SK-N-SH (cell line): ENCODE measurements at regions not wholly inside any gene's neighbourhood (a gene's known extent, or its start where the extent isn't known, plus 50 kb on each side); places are given as distances from the start of the nearest gene placed in this dataset.
A peak's percentile ranks its signal among the peaks of the same experiment; 100 is the strongest.

ENCODE experiments used
- CTCF ChIA-PET: fragments of 300-600, 350-600 bp; formaldehyde crosslinking; extraction: SDS; loops from one replicate; lab custom pipeline; 2021; lab: Yijun Ruan, JAX
- POLR2A ChIA-PET: fragments of 350-600 bp; sonication (Branson Sonifier 250); formaldehyde crosslinking; extraction: SDS; loops from one replicate; lab custom pipeline; 2020; ENCODE audit warnings: antibody characterized with exemption, inconsistent platforms; lab: Yijun Ruan, JAX
- DNase-seq: peaks from one replicate; pipeline ENCODE4 v3.0.0; 2012
- H2AFZ ChIP-seq: fragments of 200-600 bp; sonication (generic); 2 replicates; pipeline ENCODE4 v1.8.1; 2016; ENCODE audit warnings: antibody characterized with exemption, mild to moderate bottlenecking, low read depth
- H3F3A ChIP-seq: fragments of 200-600 bp; sonication (generic); replicated peaks from 2 replicates; pipeline ENCODE3; 2016; ENCODE audit warnings: antibody characterized with exemption, mild to moderate bottlenecking; ENCODE audit not compliant: insufficient read depth
- H3K27ac ChIP-seq, 2 experiments: fragments of 200-500 bp in 1 of 2; fragments of 200-600 bp in 1 of 2; sonication (Bioruptor generic) in 1 of 2; sonication (generic), shearing (Covaris generic) in 1 of 2; 2 replicates each; pipeline versions ENCODE4 v1.5.1 to v1.6.1; 2014 to 2016; ENCODE audit warnings: low read depth in 2 of 2, inconsistent platforms in 1 of 2, low read length in 1 of 2, mild to moderate bottlenecking in 1 of 2, mixed read lengths in 1 of 2
- H3K27me3 ChIP-seq: fragments of 200-600 bp; sonication (generic), shearing (Covaris generic); 2 replicates; pipeline ENCODE4 v1.6.1; 2016; ENCODE audit warnings: mixed run types; ENCODE audit not compliant: insufficient read depth
- H3K36me3 ChIP-seq, 2 experiments: fragments of 200-500 bp in 1 of 2; fragments of 200-600 bp in 1 of 2; sonication (Bioruptor generic) in 1 of 2; sonication (generic) in 1 of 2; replicated peaks in 1 of 2; 2 replicates each; pipeline versions ENCODE3 to v1.5.1; 2014 to 2016; ENCODE audit warnings: low read length in 1 of 2, mild to moderate bottlenecking in 1 of 2; ENCODE audit not compliant: insufficient read depth in 2 of 2, control insufficient read depth in 1 of 2
- H3K4me1 ChIP-seq, 2 experiments: fragments of 200-500 bp in 1 of 2; fragments of 200-600 bp in 1 of 2; sonication (Bioruptor generic) in 1 of 2; sonication (generic), shearing (Covaris generic) in 1 of 2; 2 replicates each; pipeline versions ENCODE4 v1.5.1 to v1.6.1; 2014 to 2016; ENCODE audit warnings: low read depth in 1 of 2, low read length in 1 of 2, mixed run types in 1 of 2; ENCODE audit not compliant: insufficient read depth in 2 of 2, control insufficient read depth in 1 of 2
- H3K4me2 ChIP-seq: fragments of 200-600 bp; sonication (generic), shearing (Covaris generic); 2 replicates; pipeline ENCODE4 v1.6.1; 2017; ENCODE audit warnings: mixed run types
- H3K4me3 ChIP-seq, 2 experiments: fragments of 200-500 bp in 1 of 2; fragments of 200-600 bp in 1 of 2; sonication (Bioruptor generic) in 1 of 2; sonication (generic), shearing (Covaris generic) in 1 of 2; 2 replicates each; pipeline versions ENCODE4 v1.5.1 to v1.8.1; 2014 to 2016; ENCODE audit warnings: low read depth in 2 of 2, inconsistent platforms in 1 of 2, low read length in 1 of 2, mild to moderate bottlenecking in 1 of 2, mixed read lengths in 1 of 2, moderate library complexity in 1 of 2
- H3K79me2 ChIP-seq: fragments of 200-600 bp; sonication (generic); 2 replicates; pipeline ENCODE4 v1.8.1; 2017; ENCODE audit warnings: mild to moderate bottlenecking; ENCODE audit not compliant: insufficient read depth
- H3K9ac ChIP-seq: fragments of 200-600 bp; sonication (generic); 2 replicates; pipeline ENCODE4 v1.6.1; 2017; ENCODE audit warnings: mixed run types
- H3K9me2 ChIP-seq: fragments of 200-600 bp; sonication (generic); 2 replicates; pipeline ENCODE4 v1.6.1; 2017; ENCODE audit warnings: mixed run types
- H3K9me3 ChIP-seq: fragments of 200-600 bp; sonication (generic); 2 replicates; pipeline ENCODE4 v1.6.1; 2017; ENCODE audit warnings: mixed run types, mild to moderate bottlenecking, moderate library complexity
- H4K20me1 ChIP-seq: fragments of 200-600 bp; sonication (generic); 2 replicates; pipeline ENCODE4 v1.6.1; 2017; ENCODE audit warnings: mild to moderate bottlenecking, mixed run types; ENCODE audit not compliant: insufficient read depth
- CHD2 ChIP-seq: fragments of 150-350 bp; IDR thresholded peaks from 2 replicates; pipeline ENCODE4 v1.6.1; 2018; ENCODE audit warnings: low read length; ENCODE audit not compliant: partially characterized antibody
- ELF1 ChIP-seq: IDR thresholded peaks from 2 replicates; pipeline ENCODE4 v1.4.0; 2012
- EP300 ChIP-seq, 2 experiments: IDR thresholded peaks; 2 replicates each; pipeline versions ENCODE4 v1.4.0 to v1.6.1; 2012; ENCODE audit warnings: borderline replicate concordance in 1 of 2, low read depth in 1 of 2, low read length in 1 of 2
- EZH2phosphoT487 ChIP-seq: fragments of 200-600 bp; sonication (generic); IDR thresholded peaks from 2 replicates; pipeline ENCODE4 v1.6.1; 2017; ENCODE audit warnings: low read depth, mixed run types, mild to moderate bottlenecking, antibody characterized with exemption, moderate library complexity, borderline replicate concordance
- FOSL2 ChIP-seq: IDR thresholded peaks from 2 replicates; pipeline ENCODE4 v1.4.0; 2012; ENCODE audit warnings: low read depth, mild to moderate bottlenecking, moderate library complexity, borderline replicate concordance
- FOXJ3 ChIP-seq: sonication (generic); formaldehyde crosslinking; IDR thresholded peaks from 2 replicates; pipeline ENCODE4 v1.5.1; 2020; ENCODE audit warnings: mild to moderate bottlenecking, missing genetic modification reagents
- FOXM1 ChIP-seq: IDR thresholded peaks from 2 replicates; pipeline ENCODE4 v1.4.0; 2012; ENCODE audit warnings: low read depth, mild to moderate bottlenecking
- GATA2 ChIP-seq: sonication (generic); formaldehyde crosslinking; IDR thresholded peaks from 2 replicates; pipeline ENCODE4 v1.5.0; 2020; ENCODE audit warnings: mild to moderate bottlenecking, missing genetic modification reagents
- JUND ChIP-seq: IDR thresholded peaks from 2 replicates; pipeline ENCODE4 v1.4.0; 2012
- MEF2A ChIP-seq: IDR thresholded peaks from 2 replicates; pipeline ENCODE4 v1.4.0; 2012; ENCODE audit warnings: low read depth, borderline replicate concordance
- MXI1 ChIP-seq: IDR thresholded peaks from 2 replicates; pipeline ENCODE4 v1.6.1; 2012; ENCODE audit warnings: mild to moderate bottlenecking, low read depth, low read length, improper control_type of control experiment
- NRF1 ChIP-seq: IDR thresholded peaks from 2 replicates; pipeline ENCODE4 v1.6.1; 2012; ENCODE audit warnings: low read depth, mild to moderate bottlenecking, low read length
- POLR2AphosphoS5 ChIP-seq: IDR thresholded peaks from 2 replicates; pipeline ENCODE4 v1.6.1; 2012; ENCODE audit warnings: low read depth, low read length
- RAD21 ChIP-seq: IDR thresholded peaks from 2 replicates; pipeline ENCODE4 v1.6.1; 2012; ENCODE audit warnings: mild to moderate bottlenecking, low read length
- RCOR1 ChIP-seq: fragments of 150-350 bp; IDR thresholded peaks from 2 replicates; pipeline ENCODE4 v1.6.1; 2017; ENCODE audit warnings: antibody characterized with exemption, low read length
- RFX5 ChIP-seq: IDR thresholded peaks from 2 replicates; pipeline ENCODE4 v1.6.1; 2012; ENCODE audit warnings: mild to moderate bottlenecking, improper control_type of control experiment, low read length
- RXRA ChIP-seq: IDR thresholded peaks from 2 replicates; pipeline ENCODE4 v1.4.0; 2012; ENCODE audit warnings: low read depth, mild to moderate bottlenecking, borderline replicate concordance
- SIN3A ChIP-seq: IDR thresholded peaks from 2 replicates; pipeline ENCODE4 v1.6.1; 2012; ENCODE audit warnings: low read depth, mild to moderate bottlenecking, low read length, moderate library complexity, borderline replicate concordance
- SMC3 ChIP-seq: IDR thresholded peaks from 2 replicates; pipeline ENCODE4 v1.6.1; 2012; ENCODE audit warnings: low read depth, low read length, improper control_type of control experiment
- TAF1 ChIP-seq: IDR thresholded peaks from 2 replicates; pipeline ENCODE4 v1.6.1; 2012; ENCODE audit warnings: low read depth, mild to moderate bottlenecking, low read length, moderate library complexity, borderline replicate concordance
- TCF12 ChIP-seq: IDR thresholded peaks from 2 replicates; pipeline ENCODE4 v1.4.0; 2012
- TEAD4 ChIP-seq: IDR thresholded peaks from 2 replicates; pipeline ENCODE4 v1.4.0; 2012; ENCODE audit warnings: mild to moderate bottlenecking, borderline replicate concordance; ENCODE audit not compliant: insufficient read depth
- YY1 ChIP-seq: IDR thresholded peaks from 2 replicates; pipeline ENCODE4 v1.4.0; 2012; ENCODE audit warnings: low read depth, mild to moderate bottlenecking
- WGBS: methylation state at CpG from one replicate; pipeline ENCODE4 v1.1.6; 2017; ENCODE audit warnings: low lambda C conversion rate; 5-methylcytosine and 5-hydroxymethylcytosine counted together
- TF ChIP-seq, protein P1 (sequence below): IDR thresholded peaks from 2 replicates; pipeline ENCODE4 v1.6.1; 2012; ENCODE audit warnings: mild to moderate bottlenecking, low read depth, low read length, moderate library complexity
- TF ChIP-seq, protein P2 (sequence below): fragments of 200-600 bp; sonication (generic); IDR thresholded peaks from 2 replicates; pipeline ENCODE4 v1.6.1; 2017; ENCODE audit warnings: antibody characterized with exemption, mild to moderate bottlenecking, moderate library complexity
- TF ChIP-seq, protein P3 (sequence below): IDR thresholded peaks from 2 replicates; pipeline ENCODE4 v1.4.0; 2012; ENCODE audit warnings: low read depth, borderline replicate concordance
- TF ChIP-seq, protein P4 (sequence below): fragments of 150-350 bp; IDR thresholded peaks from 2 replicates; pipeline ENCODE4 v1.6.1; 2017; ENCODE audit warnings: antibody characterized with exemption, low read length, low read depth, borderline replicate concordance
- TF ChIP-seq, protein P5 (sequence below): IDR thresholded peaks from 2 replicates; pipeline ENCODE4; 2012

DNA sequence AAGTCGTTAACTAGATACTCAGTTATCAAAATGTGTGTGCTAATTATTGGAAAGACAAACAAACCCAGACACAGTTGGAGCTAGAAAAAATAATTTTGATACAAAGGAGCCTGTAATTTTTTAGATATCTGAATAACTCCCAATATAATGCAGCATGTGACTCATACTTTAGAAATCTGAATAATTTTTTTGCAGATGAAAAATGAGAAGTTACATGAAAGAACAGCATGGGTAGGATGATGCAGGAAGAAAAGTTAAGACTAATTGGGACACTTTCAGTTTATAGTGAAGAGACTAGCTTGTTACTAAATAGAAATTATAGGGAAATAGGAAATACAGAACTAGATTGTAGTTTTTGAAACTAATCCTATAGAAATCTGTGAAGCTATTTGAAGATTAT lies 945.8 kb downstream of the CBLN2 start:
- POLR2A ChIA-PET: no interaction called here
- CTCF ChIA-PET: interaction anchor here (1.1 kb wide), 1 partner anchor 10 kb away, joined by 3 read pairs; no protein-coding TSS in a partner anchor

More for the DNA sequence above, 945.8 kb downstream of the CBLN2 start:
- Histone ChIP-seq H3F3A (peaks cover 3% of the 10 kb centered on the region), H4K20me1 (no peaks in the 10 kb centered on the region), H3K4me1 (peaks cover 0 to 10% of the 10 kb centered on the region in 2 experiments; a peak in 2 of 4 replicates), H3K4me2 (no peak overlapping the region), H3K36me3 (no peaks in the 10 kb centered on the region), H3K79me2 (no peaks in the 10 kb centered on the region), H2AFZ (peak overlapping the region; percentile 56), H3K9me2 (no peaks in the 10 kb centered on the region), H3K4me3 (no peak overlapping the region), H3K27me3 (no peaks in the 10 kb centered on the region), H3K9ac (no peak overlapping the region), H3K9me3 (no peaks in the 10 kb centered on the region), H3K27ac (no peak overlapping the region)
- no peak for DNase-seq
- TF ChIP-seq RAD21 (no peak), MXI1 (no peak), ELF1 (no peak), FOSL2 (peak; percentile 48; the same call in 1 of the 2 replicates), TEAD4 (peak; percentile 27; the same call in 1 of the 2 replicates), POLR2AphosphoS5 (no peak), JUND (peak; percentile 75), RXRA (no peak), RFX5 (no peak), RCOR1 (no peak), SMC3 (no peak), FOXJ3 (CRISPR knock-in tag) (no peak), EP300 (IDR thresholded peaks at IDR 0.05; ENCODE audit: borderline replicate concordance in 1 of 2, low read depth in 1 of 2, low read length in 1 of 2) (peak in 1 of 2 experiments; percentile 17; a peak in 1 of 4 replicates), NRF1 (no peak), FOXM1 (no peak), CHD2 (no peak), GATA2 (no peak), SIN3A (no peak), YY1 (no peak), TCF12 (0 out of 2 replicates have a peak, but pooled peaks have one; percentile 19), MEF2A (no peak), TAF1 (no peak), EZH2phosphoT487 (no peak)
- TF ChIP-seq, protein P1, sequence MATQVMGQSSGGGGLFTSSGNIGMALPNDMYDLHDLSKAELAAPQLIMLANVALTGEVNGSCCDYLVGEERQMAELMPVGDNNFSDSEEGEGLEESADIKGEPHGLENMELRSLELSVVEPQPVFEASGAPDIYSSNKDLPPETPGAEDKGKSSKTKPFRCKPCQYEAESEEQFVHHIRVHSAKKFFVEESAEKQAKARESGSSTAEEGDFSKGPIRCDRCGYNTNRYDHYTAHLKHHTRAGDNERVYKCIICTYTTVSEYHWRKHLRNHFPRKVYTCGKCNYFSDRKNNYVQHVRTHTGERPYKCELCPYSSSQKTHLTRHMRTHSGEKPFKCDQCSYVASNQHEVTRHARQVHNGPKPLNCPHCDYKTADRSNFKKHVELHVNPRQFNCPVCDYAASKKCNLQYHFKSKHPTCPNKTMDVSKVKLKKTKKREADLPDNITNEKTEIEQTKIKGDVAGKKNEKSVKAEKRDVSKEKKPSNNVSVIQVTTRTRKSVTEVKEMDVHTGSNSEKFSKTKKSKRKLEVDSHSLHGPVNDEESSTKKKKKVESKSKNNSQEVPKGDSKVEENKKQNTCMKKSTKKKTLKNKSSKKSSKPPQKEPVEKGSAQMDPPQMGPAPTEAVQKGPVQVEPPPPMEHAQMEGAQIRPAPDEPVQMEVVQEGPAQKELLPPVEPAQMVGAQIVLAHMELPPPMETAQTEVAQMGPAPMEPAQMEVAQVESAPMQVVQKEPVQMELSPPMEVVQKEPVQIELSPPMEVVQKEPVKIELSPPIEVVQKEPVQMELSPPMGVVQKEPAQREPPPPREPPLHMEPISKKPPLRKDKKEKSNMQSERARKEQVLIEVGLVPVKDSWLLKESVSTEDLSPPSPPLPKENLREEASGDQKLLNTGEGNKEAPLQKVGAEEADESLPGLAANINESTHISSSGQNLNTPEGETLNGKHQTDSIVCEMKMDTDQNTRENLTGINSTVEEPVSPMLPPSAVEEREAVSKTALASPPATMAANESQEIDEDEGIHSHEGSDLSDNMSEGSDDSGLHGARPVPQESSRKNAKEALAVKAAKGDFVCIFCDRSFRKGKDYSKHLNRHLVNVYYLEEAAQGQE: no peak
- TF ChIP-seq, protein P2, sequence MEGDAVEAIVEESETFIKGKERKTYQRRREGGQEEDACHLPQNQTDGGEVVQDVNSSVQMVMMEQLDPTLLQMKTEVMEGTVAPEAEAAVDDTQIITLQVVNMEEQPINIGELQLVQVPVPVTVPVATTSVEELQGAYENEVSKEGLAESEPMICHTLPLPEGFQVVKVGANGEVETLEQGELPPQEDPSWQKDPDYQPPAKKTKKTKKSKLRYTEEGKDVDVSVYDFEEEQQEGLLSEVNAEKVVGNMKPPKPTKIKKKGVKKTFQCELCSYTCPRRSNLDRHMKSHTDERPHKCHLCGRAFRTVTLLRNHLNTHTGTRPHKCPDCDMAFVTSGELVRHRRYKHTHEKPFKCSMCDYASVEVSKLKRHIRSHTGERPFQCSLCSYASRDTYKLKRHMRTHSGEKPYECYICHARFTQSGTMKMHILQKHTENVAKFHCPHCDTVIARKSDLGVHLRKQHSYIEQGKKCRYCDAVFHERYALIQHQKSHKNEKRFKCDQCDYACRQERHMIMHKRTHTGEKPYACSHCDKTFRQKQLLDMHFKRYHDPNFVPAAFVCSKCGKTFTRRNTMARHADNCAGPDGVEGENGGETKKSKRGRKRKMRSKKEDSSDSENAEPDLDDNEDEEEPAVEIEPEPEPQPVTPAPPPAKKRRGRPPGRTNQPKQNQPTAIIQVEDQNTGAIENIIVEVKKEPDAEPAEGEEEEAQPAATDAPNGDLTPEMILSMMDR: no peak
- TF ChIP-seq, protein P3, sequence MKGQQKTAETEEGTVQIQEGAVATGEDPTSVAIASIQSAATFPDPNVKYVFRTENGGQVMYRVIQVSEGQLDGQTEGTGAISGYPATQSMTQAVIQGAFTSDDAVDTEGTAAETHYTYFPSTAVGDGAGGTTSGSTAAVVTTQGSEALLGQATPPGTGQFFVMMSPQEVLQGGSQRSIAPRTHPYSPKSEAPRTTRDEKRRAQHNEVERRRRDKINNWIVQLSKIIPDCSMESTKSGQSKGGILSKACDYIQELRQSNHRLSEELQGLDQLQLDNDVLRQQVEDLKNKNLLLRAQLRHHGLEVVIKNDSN: no peak
- TF ChIP-seq, protein P4, sequence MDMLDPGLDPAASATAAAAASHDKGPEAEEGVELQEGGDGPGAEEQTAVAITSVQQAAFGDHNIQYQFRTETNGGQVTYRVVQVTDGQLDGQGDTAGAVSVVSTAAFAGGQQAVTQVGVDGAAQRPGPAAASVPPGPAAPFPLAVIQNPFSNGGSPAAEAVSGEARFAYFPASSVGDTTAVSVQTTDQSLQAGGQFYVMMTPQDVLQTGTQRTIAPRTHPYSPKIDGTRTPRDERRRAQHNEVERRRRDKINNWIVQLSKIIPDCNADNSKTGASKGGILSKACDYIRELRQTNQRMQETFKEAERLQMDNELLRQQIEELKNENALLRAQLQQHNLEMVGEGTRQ: no peak
- TF ChIP-seq, protein P5, sequence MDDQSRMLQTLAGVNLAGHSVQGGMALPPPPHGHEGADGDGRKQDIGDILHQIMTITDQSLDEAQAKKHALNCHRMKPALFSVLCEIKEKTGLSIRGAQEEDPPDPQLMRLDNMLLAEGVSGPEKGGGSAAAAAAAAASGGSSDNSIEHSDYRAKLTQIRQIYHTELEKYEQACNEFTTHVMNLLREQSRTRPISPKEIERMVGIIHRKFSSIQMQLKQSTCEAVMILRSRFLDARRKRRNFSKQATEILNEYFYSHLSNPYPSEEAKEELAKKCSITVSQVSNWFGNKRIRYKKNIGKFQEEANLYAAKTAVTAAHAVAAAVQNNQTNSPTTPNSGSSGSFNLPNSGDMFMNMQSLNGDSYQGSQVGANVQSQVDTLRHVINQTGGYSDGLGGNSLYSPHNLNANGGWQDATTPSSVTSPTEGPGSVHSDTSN: peak; percentile 43
- 15% methylated on average over 1 of the region's 1 CpG for WGBS
